ENCODE measurements at regions not wholly inside any gene's neighbourhood (a gene's known extent, or its start where the extent isn't known, plus 50 kb on each side); places are given as distances from the start of the nearest gene placed in this dataset.

GRCh38 chr4:19033816-19034733 is 1012.5 kb upstream of the LCORL start:
- TF ChIP-seq SIN3A (IDR thresholded peaks at IDR 0.05; ENCODE audit: borderline replicate concordance, insufficient read depth, low read length): no peak
- no peak for TF ChIP-seq TAF1 (IDR thresholded peaks at IDR 0.05; ENCODE audit: borderline replicate concordance, insufficient read depth, low read length)
- no peak for TF ChIP-seq POLR2AphosphoS5 (IDR thresholded peaks at IDR 0.05; ENCODE audit: low read depth, low read length)
- TF ChIP-seq REST (IDR thresholded peaks at IDR 0.05; ENCODE audit: insufficient read depth in 1 of 2, low read depth in 2 of 2, low read length in 2 of 2): no peak
- TF ChIP-seq FOXP2 (optimal IDR thresholded peaks at IDR 0.05; ENCODE audit: borderline replicate concordance, extremely low read depth, extremely low read length, insufficient read depth): no peak

- no peak for TF ChIP-seq FOXP2 (optimal IDR thresholded peaks at IDR 0.05; ENCODE audit: borderline replicate concordance, extremely low read depth, extremely low read length, insufficient read depth)
- no peak for TF ChIP-seq REST (IDR thresholded peaks at IDR 0.05; ENCODE audit: insufficient read depth in 1 of 2, low read depth in 2 of 2, low read length in 2 of 2)
- no peak for TF ChIP-seq TAF1 (IDR thresholded peaks at IDR 0.05; ENCODE audit: borderline replicate concordance, insufficient read depth, low read length)
- no peak for TF ChIP-seq POLR2AphosphoS5 (IDR thresholded peaks at IDR 0.05; ENCODE audit: low read depth, low read length)
- no peak for TF ChIP-seq SIN3A (IDR thresholded peaks at IDR 0.05; ENCODE audit: borderline replicate concordance, insufficient read depth, low read length)
These were observed 1009.0 kb upstream of the LCORL start for GRCh38 chr4:19030536-19030935.

- TF ChIP-seq TAF1 (IDR thresholded peaks at IDR 0.05; ENCODE audit: borderline replicate concordance, insufficient read depth, low read length): no peak
- TF ChIP-seq POLR2AphosphoS5 (IDR thresholded peaks at IDR 0.05; ENCODE audit: low read depth, low read length): no peak
- TF ChIP-seq REST (IDR thresholded peaks at IDR 0.05; ENCODE audit: insufficient read depth in 1 of 2, low read depth in 2 of 2, low read length in 2 of 2): no peak
- no peak for TF ChIP-seq FOXP2 (optimal IDR thresholded peaks at IDR 0.05; ENCODE audit: borderline replicate concordance, extremely low read depth, extremely low read length, insufficient read depth)
- no peak for TF ChIP-seq SIN3A (IDR thresholded peaks at IDR 0.05; ENCODE audit: borderline replicate concordance, insufficient read depth, low read length)
These were observed 1008.5 kb upstream of the LCORL start for GRCh38 chr4:19030048-19030447.

GRCh38 chr4:19026281-19026680 is 1004.7 kb upstream of the LCORL start:
- TF ChIP-seq POLR2AphosphoS5 (IDR thresholded peaks at IDR 0.05; ENCODE audit: low read depth, low read length) (no peak), FOXP2 (optimal IDR thresholded peaks at IDR 0.05; ENCODE audit: borderline replicate concordance, extremely low read depth, extremely low read length, insufficient read depth) (no peak), TAF1 (IDR thresholded peaks at IDR 0.05; ENCODE audit: borderline replicate concordance, insufficient read depth, low read length) (no peak), REST (IDR thresholded peaks at IDR 0.05; ENCODE audit: insufficient read depth in 1 of 2, low read depth in 2 of 2, low read length in 2 of 2) (no peak), SIN3A (IDR thresholded peaks at IDR 0.05; ENCODE audit: borderline replicate concordance, insufficient read depth, low read length) (no peak)

Data from PFSK-1 (cell line).